ENCODE measurements at regions not wholly inside any gene's neighbourhood (a gene's known extent, or its start where the extent isn't known, plus 50 kb on each side); places are given as distances from the start of the nearest gene placed in this dataset.

- no peak for TF ChIP-seq EZH2 (IDR thresholded peaks at IDR 0.05; ENCODE audit: insufficient read depth, poor library complexity, severe bottlenecking)
- no peak for TF ChIP-seq EZH2phosphoT487 (IDR thresholded peaks at IDR 0.05; ENCODE audit: insufficient read depth, low read depth)
Measured at GRCh38 chr14:38873941-38874612, 229.0 kb downstream of the SEC23A start.

Measured in GM23248 (cell line).